PC-3 (cell line): ENCODE measurements at regions not wholly inside any gene's neighbourhood (a gene's known extent, or its start where the extent isn't known, plus 50 kb on each side); places are given as distances from the start of the nearest gene placed in this dataset.
A peak's percentile ranks its signal among the peaks of the same experiment; 100 is the strongest.

Experiments used
- ATAC-seq: fragments of 200-7000 bp; cut with Tn5 transposase; 2 replicates; pipeline ENCODE4 v1.9.1; 2020; ENCODE audit warnings: mild to moderate bottlenecking, moderate library complexity
- BruUV-seq: library from RNA; stranded (reverse); fragments of 400-500 nt; replicated peaks from 2 replicates; lab custom pipeline; 2021; lab: Mats Ljungman, UMichigan
- CTCF ChIA-PET: fragments of 300-600 bp; sonication (Branson Sonifier 250); formaldehyde crosslinking; loops from one replicate; lab custom pipeline; 2022; ENCODE audit warnings: antibody characterized with exemption; lab: Charles Lee
- POLR2A ChIA-PET: fragments of 300-600 bp; sonication (Branson Sonifier 250); formaldehyde crosslinking; loops from one replicate; lab custom pipeline; 2022; ENCODE audit warnings: antibody characterized with exemption; ENCODE audit not compliant: unreplicated experiment; lab: Charles Lee
- DNase-seq: peaks from one replicate; pipeline ENCODE4 v3.0.0-alpha.2; 2015
- H2AFZ ChIP-seq: fragments of 300-600 bp; sonication (generic); 2 replicates; pipeline ENCODE4 v1.6.0; 2016; ENCODE audit warnings: antibody characterized with exemption, low read length
- H3F3A ChIP-seq: fragments of 300-600 bp; sonication (generic); one replicate; pipeline ENCODE4 v1.6.0; 2017; ENCODE audit warnings: antibody characterized with exemption, low read length, control low read depth, mild to moderate bottlenecking; ENCODE audit not compliant: unreplicated experiment
- H3K27ac ChIP-seq: fragments of 300-600 bp; sonication (generic); 2 replicates; pipeline ENCODE4 v1.5.1; 2016; ENCODE audit warnings: mild to moderate bottlenecking, low read length
- H3K27me3 ChIP-seq: fragments of 300-600 bp; sonication (generic); 2 replicates; pipeline ENCODE4 v1.6.1; 2016; ENCODE audit warnings: low read length, mixed read lengths
- H3K36me3 ChIP-seq: fragments of 300-600 bp; sonication (generic); 2 replicates; pipeline ENCODE4 v1.6.1; 2016; ENCODE audit warnings: low read depth, mixed run types, low read length, mixed read lengths
- H3K4me1 ChIP-seq: fragments of 300-600 bp; sonication (generic); 2 replicates; pipeline ENCODE4 v1.5.1; 2016; ENCODE audit warnings: low read length; ENCODE audit not compliant: insufficient read depth
- H3K4me2 ChIP-seq: fragments of 300-600 bp; sonication (generic); 2 replicates; pipeline ENCODE4 v1.6.0; 2016; ENCODE audit warnings: low read length
- H3K4me3 ChIP-seq: fragments of 300-600 bp; sonication (generic); 2 replicates; pipeline ENCODE4 v1.5.1; 2016; ENCODE audit warnings: mild to moderate bottlenecking, low read length, mixed read lengths
- H3K79me2 ChIP-seq: fragments of 300-600 bp; sonication (generic); 2 replicates; pipeline ENCODE4 v1.6.1; 2017; ENCODE audit warnings: low read length, mixed read lengths
- H3K9ac ChIP-seq: fragments of 300-600 bp; sonication (generic); 2 replicates; pipeline ENCODE4 v1.6.0; 2016; ENCODE audit warnings: mild to moderate bottlenecking, low read length
- H3K9me2 ChIP-seq: fragments of 300-600 bp; sonication (generic); replicated peaks from 2 replicates; pipeline ENCODE4 v1.6.1; 2016; ENCODE audit warnings: mixed run types, low read length, mixed read lengths
- H3K9me3 ChIP-seq: fragments of 300-600 bp; sonication (generic); 2 replicates; pipeline ENCODE4 v1.6.1; 2016; ENCODE audit warnings: low read length, mixed read lengths
- H4K20me1 ChIP-seq: fragments of 300-600 bp; sonication (generic); 2 replicates; pipeline ENCODE4 v1.6.1; 2016; ENCODE audit warnings: low read length, mixed read lengths
- CTCF ChIP-seq: fragments of 300-600 bp; sonication (generic); conservative IDR thresholded peaks from 2 replicates; pipeline ENCODE4 v1.5.1; 2017; ENCODE audit warnings: antibody characterized with exemption, low read depth, mild to moderate bottlenecking, low read length
- EZH2 ChIP-seq: fragments of 300-600 bp; sonication (generic); IDR thresholded peaks from one replicate; pipeline ENCODE4 v1.6.1; 2017; ENCODE audit warnings: antibody characterized with exemption, mild to moderate bottlenecking, low read length; ENCODE audit not compliant: unreplicated experiment
- EZH2phosphoT487 ChIP-seq: fragments of 300-600 bp; sonication (generic); IDR thresholded peaks from 2 replicates; pipeline ENCODE4 v1.6.1; 2018; ENCODE audit warnings: mild to moderate bottlenecking, antibody characterized with exemption, low read length, borderline replicate concordance
- intact Hi-C: fragments of 100-400 bp; cut with micrococcal nuclease; formaldehyde crosslinking; loops from 2 replicates; pipeline ENCODE4 v1.9.0; 2023

GRCh38 chr13:109846185-109846584 is 59.8 kb upstream of the IRS2 start:
- Histone ChIP-seq H3K27ac (no peak overlapping the region), H3K9me3 (no peaks in the 10 kb centered on the region), H3K4me1 (peaks cover 16% of the 10 kb centered on the region), H4K20me1 (no peaks in the 10 kb centered on the region), H3K4me3 (no peak overlapping the region), H3K27me3 (no peaks in the 10 kb centered on the region), H3K9ac (no peak overlapping the region), H3K79me2 (no peaks in the 10 kb centered on the region), H3K4me2 (no peak overlapping the region), H3K9me2 (no peaks in the 10 kb centered on the region), H2AFZ (no peak overlapping the region), H3K36me3 (no peaks in the 10 kb centered on the region), H3F3A (no peaks in the 10 kb centered on the region)
- ChIA-PET POLR2A (no interaction called here), CTCF (no interaction called here)
- ATAC-seq, result no peak
- no TSS peak for BruUV-seq
- DNase-seq, result no peak
- no peak for TF ChIP-seq EZH2phosphoT487
- TF ChIP-seq CTCF, result no peak
- TF ChIP-seq EZH2, result no peak
- intact Hi-C loops, result no loop called here

GRCh38 chr13:109844396-109844795 is 58.0 kb upstream of the IRS2 start:
- Histone ChIP-seq H3F3A (no peaks in the 10 kb centered on the region), H3K79me2 (no peaks in the 10 kb centered on the region), H3K9ac (no peak overlapping the region), H3K36me3 (no peaks in the 10 kb centered on the region), H3K4me3 (no peak overlapping the region), H4K20me1 (no peaks in the 10 kb centered on the region), H3K4me1 (peaks cover 32% of the 10 kb centered on the region), H2AFZ (no peak overlapping the region), H3K4me2 (peak overlapping the region; percentile 24; the same call in 1 of the 2 replicates), H3K9me2 (no peaks in the 10 kb centered on the region), H3K9me3 (no peaks in the 10 kb centered on the region), H3K27ac (no peak overlapping the region), H3K27me3 (no peaks in the 10 kb centered on the region)
- TF ChIP-seq CTCF, result no peak
- no peak for TF ChIP-seq EZH2phosphoT487
- no peak for TF ChIP-seq EZH2
- CTCF ChIA-PET, result no interaction called here
- DNase-seq, result peak; percentile 74
- intact Hi-C loops, result no loop called here
- no TSS peak for BruUV-seq
- POLR2A ChIA-PET, result no interaction called here
- peak; percentile 57 for ATAC-seq

GRCh38 chr13:109843695-109844094 is 57.3 kb upstream of the IRS2 start:
- Histone ChIP-seq H3K27ac (no peak overlapping the region), H3F3A (no peaks in the 10 kb centered on the region), H3K4me3 (no peak overlapping the region), H4K20me1 (no peaks in the 10 kb centered on the region), H3K4me2 (no peak overlapping the region), H3K36me3 (no peaks in the 10 kb centered on the region), H3K9me3 (no peaks in the 10 kb centered on the region), H3K4me1 (peaks cover 32% of the 10 kb centered on the region), H3K9me2 (no peaks in the 10 kb centered on the region), H3K27me3 (no peaks in the 10 kb centered on the region), H3K79me2 (no peaks in the 10 kb centered on the region), H3K9ac (no peak overlapping the region), H2AFZ (no peak overlapping the region)
- TF ChIP-seq EZH2, result no peak
- no peak for TF ChIP-seq EZH2phosphoT487
- TF ChIP-seq CTCF, result no peak
- no TSS peak for BruUV-seq
- POLR2A ChIA-PET, result no interaction called here
- intact Hi-C loops, result no loop called here
- no peak for DNase-seq
- ATAC-seq, result no peak
- CTCF ChIA-PET, result no interaction called here
